ENCODE measurements at regions not wholly inside any gene's neighbourhood (a gene's known extent, or its start where the extent isn't known, plus 50 kb on each side); places are given as distances from the start of the nearest gene placed in this dataset.
"Not testable (repeated sequence)": the region's sequence is repeated elsewhere in the genome, so short reads cannot be mapped to it uniquely, and the experiment has no call there.

- TF ChIP-seq CTCF (IDR thresholded peaks at IDR 0.05; ENCODE audit: borderline replicate concordance, extremely low read depth, low read length, poor library complexity, severe bottlenecking); EZH2 (IDR thresholded peaks at IDR 0.05; ENCODE audit: borderline replicate concordance, low read depth, low read length, severe bottlenecking): not testable (repeated sequence)
Measured at GRCh38 chr14:86064595-86064994, 534.7 kb downstream of the FLRT2 start.
